Natural killer cell treated with Interleukin-12 subunit alpha and Interleukin-12 subunit beta and Interleukin-15 and Interleukin-18, amount 100 ng/mL, for 72 hours (primary cell): ENCODE measurements at regions not wholly inside any gene's neighbourhood (a gene's known extent, or its start where the extent isn't known, plus 50 kb on each side); places are given as distances from the start of the nearest gene placed in this dataset.
A peak's percentile ranks its signal among the peaks of the same experiment; 100 is the strongest.

Experiments used
- ATAC-seq, 2 donors: fragments of 150-1000 bp; cut with Tn5 transposase in 1 of 2; sonication (Bioruptor Pico), chemical (Tn5 transposase) in 1 of 2; 2 replicates each; pipeline ENCODE4 v1.10.0; 2021
- DNase-seq: peaks from one replicate; pipeline ENCODE4 v3.0.0; 2022; ENCODE audit warnings: low spot score
- H3K27ac Mint-ChIP-seq, 2 donors: 1 replicate in 1 of 2; 2 replicates in 1 of 2; pipeline ENCODE4 v1.8.0; 2022; ENCODE audit warnings: mixed read lengths in 2 of 2, mild to moderate bottlenecking in 1 of 2, moderate library complexity in 1 of 2
- H3K27me3 Mint-ChIP-seq, 2 donors: 1 replicate in 1 of 2; 2 replicates in 1 of 2; pipeline ENCODE4 v1.8.0; 2022; ENCODE audit warnings: mixed read lengths in 2 of 2
- H3K36me3 Mint-ChIP-seq: one replicate; pipeline ENCODE4 v1.8.0; 2022; ENCODE audit warnings: mixed read lengths
- H3K4me1 Mint-ChIP-seq, 2 donors: 1 replicate in 1 of 2; 2 replicates in 1 of 2; pipeline ENCODE4 v1.8.0; 2022; ENCODE audit warnings: low read depth in 2 of 2, mixed read lengths in 2 of 2, mild to moderate bottlenecking in 1 of 2
- H3K4me3 Mint-ChIP-seq: one replicate; pipeline ENCODE4 v1.8.0; 2022; ENCODE audit warnings: mixed read lengths
- H3K9me3 Mint-ChIP-seq: 2 replicates; pipeline ENCODE4 v1.8.0; 2022; ENCODE audit warnings: mixed read lengths

DNA sequence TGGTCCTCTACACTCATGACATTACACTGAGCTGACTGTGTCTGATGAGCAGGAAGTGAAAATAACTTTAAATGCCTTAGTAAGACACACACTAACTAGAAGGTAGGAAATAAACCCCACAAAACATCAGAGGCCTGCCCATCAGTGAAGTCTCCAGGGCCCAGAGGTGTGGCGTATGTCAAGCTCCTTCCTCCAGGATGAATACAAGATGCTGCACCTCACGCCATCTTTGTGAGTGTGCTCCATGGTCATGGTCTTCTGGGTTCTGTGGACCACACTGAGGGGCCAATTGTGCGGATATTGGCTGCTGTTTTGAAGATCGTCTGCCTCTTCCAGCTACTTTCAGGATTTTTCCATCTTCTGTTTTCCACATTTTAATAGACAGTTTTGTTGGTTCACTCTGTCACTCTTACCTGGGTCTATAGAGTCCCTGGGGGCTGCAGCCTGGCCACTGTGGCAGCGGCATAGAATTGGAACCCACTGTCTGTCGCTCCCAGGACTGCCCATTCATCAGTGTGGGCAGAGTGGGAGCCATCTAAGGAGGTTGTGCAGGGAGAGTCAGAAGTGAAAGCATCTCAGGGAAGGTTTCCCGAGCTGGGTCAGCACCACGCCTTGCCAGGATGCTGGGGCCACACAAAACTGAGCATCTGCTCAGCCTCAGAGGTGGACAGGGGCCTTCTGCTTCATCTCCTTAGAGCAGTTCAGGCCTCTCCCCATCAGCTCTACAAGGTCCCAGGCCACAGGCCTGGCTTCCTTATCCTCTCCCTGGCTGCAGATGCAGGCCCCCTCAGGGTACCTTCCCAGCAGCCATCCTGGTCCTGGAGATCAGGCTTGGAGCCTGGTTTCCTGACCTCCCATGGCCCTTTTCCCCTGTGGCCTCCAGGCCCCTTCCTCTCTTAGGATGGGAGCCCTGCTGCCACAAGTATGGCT lies 57.5 kb upstream of the C14orf180 start:
- peaks cover 9% of the 10 kb centered on the region for H3K9me3 Mint-ChIP-seq
- peaks cover 3 to 4% of the 10 kb centered on the region in 2 donors for H3K4me1 Mint-ChIP-seq
- no peak overlapping the region for H3K4me3 Mint-ChIP-seq
- ATAC-seq, result peak in 1 of 2 donors; percentile 11
- no peak for DNase-seq
- peaks cover 0 to 3% of the 10 kb centered on the region in 2 donors for H3K27me3 Mint-ChIP-seq
- peaks cover 3% of the 10 kb centered on the region for H3K36me3 Mint-ChIP-seq
- H3K27ac Mint-ChIP-seq, result no peak overlapping the region

DNA sequence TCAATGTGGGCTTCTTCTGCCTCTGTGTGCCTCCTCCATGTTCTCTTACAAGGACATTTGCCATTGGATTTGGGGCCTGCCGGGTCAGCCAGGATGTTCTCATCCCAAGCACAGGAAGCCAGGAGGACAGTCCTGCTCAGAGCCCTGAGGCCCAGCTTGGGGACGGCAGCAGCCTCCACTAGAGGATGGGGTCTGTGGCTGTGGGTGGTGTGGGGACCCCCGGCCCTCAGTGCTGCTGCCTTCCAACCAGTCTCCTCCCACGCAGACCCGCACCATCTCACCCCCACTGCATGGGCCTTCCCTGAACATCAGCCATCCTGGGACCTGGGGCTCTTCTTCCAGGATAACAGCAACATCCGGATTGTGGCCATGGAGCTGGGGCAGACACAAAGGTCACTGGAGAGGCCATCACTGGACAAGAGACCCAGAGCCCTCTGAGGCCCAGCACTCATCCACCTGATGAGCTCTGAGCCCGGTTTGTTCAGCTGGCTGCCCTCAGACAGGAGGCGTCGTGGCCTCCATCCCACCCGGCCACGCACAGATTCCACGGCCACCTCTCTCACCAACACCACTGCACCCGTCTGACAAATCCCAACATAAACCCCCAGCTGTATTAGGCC lies 56.5 kb upstream of the C14orf180 start:
- peaks cover 7% of the 10 kb centered on the region for H3K36me3 Mint-ChIP-seq
- DNase-seq (no peak), ATAC-seq (no peak)
- H3K9me3 Mint-ChIP-seq, result peaks cover 14% of the 10 kb centered on the region
- peaks cover 9 to 10% of the 10 kb centered on the region in 2 donors for H3K4me1 Mint-ChIP-seq
- no peak overlapping the region for H3K27ac Mint-ChIP-seq
- H3K27me3 Mint-ChIP-seq, result peaks cover 0 to under 1% of the 10 kb centered on the region in 2 donors
- no peak overlapping the region for H3K4me3 Mint-ChIP-seq

DNA sequence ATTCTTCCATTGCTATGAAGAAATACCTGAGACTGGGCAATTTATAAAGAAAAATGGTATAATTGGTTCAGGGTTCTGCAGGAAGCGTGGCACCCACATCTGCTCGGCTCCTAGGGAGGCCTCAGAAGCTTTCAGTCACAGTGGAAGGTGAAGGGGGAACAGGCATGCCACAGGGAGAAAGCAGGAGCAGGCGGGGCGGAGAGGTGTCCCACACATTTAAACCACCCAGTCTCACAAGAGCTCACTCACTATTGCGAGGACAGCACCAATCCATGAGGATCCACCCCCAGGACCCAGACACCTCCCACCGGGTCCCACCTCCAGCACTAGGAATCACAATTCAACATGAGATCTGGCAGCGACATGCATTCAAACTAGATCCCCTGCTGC lies 56.0 kb upstream of the C14orf180 start:
- no peak for ATAC-seq
- Mint-ChIP-seq H3K4me1 (peaks cover 9 to 10% of the 10 kb centered on the region in 2 donors), H3K9me3 (peaks cover 14% of the 10 kb centered on the region), H3K36me3 (peaks cover 7% of the 10 kb centered on the region), H3K27me3 (no peaks in the 10 kb centered on the region), H3K27ac (no peak overlapping the region), H3K4me3 (no peak overlapping the region)
- DNase-seq, result no peak

DNA sequence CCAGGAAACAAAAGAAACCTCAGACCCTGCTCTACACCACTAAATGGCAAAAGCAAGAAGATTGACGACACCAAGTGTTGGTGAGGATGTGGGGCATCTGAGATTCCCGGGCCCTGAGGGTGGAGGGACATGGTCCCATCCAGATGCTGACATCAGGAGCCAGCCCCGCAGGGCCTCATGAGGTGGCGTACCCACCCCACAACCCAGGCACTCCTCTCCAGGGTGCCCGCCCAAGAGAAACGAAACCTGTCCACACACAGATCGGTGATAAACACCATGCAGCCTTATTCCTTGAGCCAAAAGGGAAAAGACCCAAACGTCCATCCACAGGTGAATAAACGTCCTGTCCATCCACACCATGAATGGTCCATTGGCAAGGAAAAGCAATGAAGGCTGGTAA lies 54.8 kb upstream of the C14orf180 start:
- H3K27ac Mint-ChIP-seq, result no peak overlapping the region
- H3K36me3 Mint-ChIP-seq, result peaks cover 7% of the 10 kb centered on the region
- peak; percentile 51 for DNase-seq
- no peak overlapping the region for H3K4me3 Mint-ChIP-seq
- no peak for ATAC-seq
- H3K27me3 Mint-ChIP-seq, result no peaks in the 10 kb centered on the region
- peaks cover 9 to 10% of the 10 kb centered on the region in 2 donors for H3K4me1 Mint-ChIP-seq
- peaks cover 14% of the 10 kb centered on the region for H3K9me3 Mint-ChIP-seq

DNA sequence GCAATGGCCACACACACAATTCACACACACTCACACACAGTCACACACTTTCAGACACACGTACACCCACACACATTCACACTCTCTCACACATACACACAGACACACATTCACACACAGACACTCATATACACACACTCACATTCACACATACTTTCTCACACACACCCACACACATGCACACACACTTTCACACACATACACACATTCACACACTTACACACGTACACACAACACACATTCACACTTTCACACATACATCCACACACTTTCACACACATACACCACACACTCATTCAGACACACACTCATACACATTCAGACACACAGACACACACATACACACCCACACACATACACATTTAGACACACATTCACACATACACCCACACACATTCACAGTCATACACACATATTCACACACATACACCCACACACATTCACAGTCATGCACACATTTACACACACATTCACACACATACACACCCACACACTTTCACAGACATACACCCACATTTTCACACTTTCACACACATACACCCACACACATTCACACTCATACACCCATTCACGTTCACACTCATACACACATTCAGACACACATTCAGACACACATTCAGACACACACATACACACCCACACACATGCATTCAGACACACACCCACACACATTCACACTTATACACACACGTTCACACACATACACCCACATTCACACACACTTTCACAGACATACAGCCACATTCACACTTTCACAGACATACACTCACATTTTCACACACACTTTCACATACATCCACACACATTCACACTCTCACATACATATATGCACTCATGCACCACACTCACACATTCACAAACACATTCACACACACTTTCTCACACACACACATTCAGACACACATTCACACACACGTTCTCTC lies 52.6 kb upstream of the C14orf180 start:
- Mint-ChIP-seq H3K36me3 (peaks cover 7% of the 10 kb centered on the region), H3K9me3 (peaks cover 14% of the 10 kb centered on the region), H3K27me3 (peaks cover 2 to 4% of the 10 kb centered on the region in 2 donors), H3K27ac (no peak overlapping the region), H3K4me3 (no peak overlapping the region), H3K4me1 (peaks cover 9 to 10% of the 10 kb centered on the region in 2 donors)
- ATAC-seq (no peak), DNase-seq (no peak)

DNA sequence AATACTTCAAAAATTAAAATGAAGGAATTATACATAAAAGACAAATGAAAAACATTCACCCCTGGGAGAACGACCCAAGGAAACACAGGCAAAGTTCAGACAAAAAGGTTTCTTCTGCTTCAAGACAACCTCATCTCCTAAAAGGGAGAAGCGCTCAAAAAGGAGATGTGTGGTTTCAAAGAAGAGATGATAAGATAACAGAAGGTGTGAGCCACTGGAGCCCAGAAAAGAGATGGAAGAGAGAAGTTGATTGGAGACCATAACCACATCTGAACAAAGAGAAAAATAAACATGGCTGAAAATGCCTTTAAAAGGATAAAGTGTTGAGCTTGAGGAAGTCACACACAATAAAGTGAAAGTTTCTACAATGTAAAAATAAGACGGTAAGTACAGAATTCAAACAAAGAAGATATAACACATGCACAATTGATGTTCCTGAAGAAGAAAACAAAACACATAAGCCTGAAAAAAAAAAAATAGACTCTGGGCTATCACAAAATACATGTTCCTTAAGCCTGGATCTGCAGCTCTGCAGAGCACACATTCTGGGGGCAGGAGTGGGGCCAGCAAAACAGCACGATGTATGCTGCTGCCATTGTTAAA lies 51.6 kb upstream of the C14orf180 start:
- no peak for ATAC-seq

DNA sequence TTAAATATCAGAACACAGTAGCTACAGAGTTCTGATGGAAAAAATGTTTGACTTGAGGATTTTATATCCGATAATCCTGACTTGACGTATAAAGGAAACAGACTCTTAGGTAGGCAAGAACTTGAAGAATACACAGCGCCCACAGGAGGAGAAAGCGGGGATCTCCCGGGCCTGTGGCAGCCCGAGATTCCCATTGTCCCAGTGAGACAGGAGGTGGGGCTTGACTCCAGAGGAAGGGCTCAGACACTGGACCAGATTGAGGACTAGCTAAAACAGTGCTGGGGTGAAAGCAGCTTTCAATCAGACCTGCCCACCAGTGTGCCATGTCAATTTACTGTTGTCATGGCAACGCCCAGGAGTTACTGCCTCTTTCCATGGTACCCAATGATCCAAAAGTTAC lies 51.1 kb upstream of the C14orf180 start:
- peaks cover 7% of the 10 kb centered on the region for H3K36me3 Mint-ChIP-seq
- no peak for ATAC-seq
- H3K27ac Mint-ChIP-seq, result no peak overlapping the region
- peaks cover 14% of the 10 kb centered on the region for H3K9me3 Mint-ChIP-seq
- no peak overlapping the region for H3K4me3 Mint-ChIP-seq
- peaks cover 7 to 10% of the 10 kb centered on the region in 2 donors for H3K27me3 Mint-ChIP-seq
- H3K4me1 Mint-ChIP-seq, result peaks cover 9 to 10% of the 10 kb centered on the region in 2 donors
- no peak for DNase-seq

More for the DNA sequence above, 51.6 kb upstream of the C14orf180 start:
- DNase-seq, result no peak
- Mint-ChIP-seq H3K36me3 (peaks cover 7% of the 10 kb centered on the region), H3K4me1 (peaks cover 9 to 10% of the 10 kb centered on the region in 2 donors), H3K27ac (no peak overlapping the region), H3K4me3 (no peak overlapping the region), H3K9me3 (peaks cover 14% of the 10 kb centered on the region), H3K27me3 (peaks cover 7 to 10% of the 10 kb centered on the region in 2 donors)
